ENCODE measurements at regions not wholly inside any gene's neighbourhood (a gene's known extent, or its start where the extent isn't known, plus 50 kb on each side); places are given as distances from the start of the nearest gene placed in this dataset.
"Not testable (repeated sequence)": the region's sequence is repeated elsewhere in the genome, so short reads cannot be mapped to it uniquely, and the experiment has no call there.

DNA sequence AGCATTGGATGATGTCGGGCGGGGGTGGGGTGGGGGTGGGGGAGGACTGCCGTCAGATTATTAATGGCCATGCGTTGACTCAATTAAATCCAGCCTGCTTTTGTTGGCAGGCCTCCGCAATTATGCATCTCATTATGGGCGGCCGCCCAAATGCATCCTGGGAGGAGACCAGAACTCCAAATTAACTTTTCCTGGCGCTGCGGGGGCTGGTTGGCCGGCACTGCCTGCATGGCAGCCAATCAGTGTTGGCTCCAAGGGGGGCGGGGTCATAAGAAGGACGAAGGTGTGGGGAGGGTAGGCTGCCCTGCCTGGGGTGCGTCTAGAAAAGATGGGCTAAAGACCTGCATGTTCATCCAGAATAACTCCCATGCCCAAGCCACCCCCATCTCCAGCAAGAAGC lies 83.9 kb upstream of the PAX2 start:
- H3K36me3 Mint-ChIP-seq (ENCODE audit: low read depth), result no peaks in the 10 kb centered on the region
- H3K9me3 Mint-ChIP-seq, result no peaks in the 10 kb centered on the region

DNA sequence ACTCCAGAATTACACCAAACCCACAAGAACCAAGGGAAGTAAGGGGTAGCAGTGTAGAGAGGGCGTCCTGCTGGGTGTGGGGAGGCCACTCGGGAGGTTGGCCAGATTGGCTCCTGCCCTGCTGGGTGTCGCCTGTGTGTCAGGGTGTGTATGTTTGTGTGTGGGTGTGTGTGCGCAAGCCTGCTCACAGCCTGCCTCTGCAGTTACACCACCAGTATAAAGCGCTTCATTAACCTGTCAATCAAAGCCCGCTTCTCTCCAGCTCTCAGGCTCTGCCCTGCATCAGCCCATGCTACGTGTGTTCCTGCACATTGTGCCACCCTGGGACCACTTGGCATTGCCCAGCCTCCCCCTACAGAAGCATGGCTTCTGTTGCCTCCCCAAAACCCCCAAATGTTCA lies 83.3 kb upstream of the PAX2 start:
- H3K9me3 Mint-ChIP-seq, result no peaks in the 10 kb centered on the region
- no peak for DNase-seq
- peaks cover 9% of the 10 kb centered on the region for H3K4me1 Mint-ChIP-seq
- intact Hi-C loops (cut with micrococcal nuclease), result no loop called here
- H3K4me3 Mint-ChIP-seq, result no peak overlapping the region
- peaks cover 63% of the 10 kb centered on the region for H3K27me3 Mint-ChIP-seq
- H3K27ac Mint-ChIP-seq, result no peak overlapping the region
- H3K36me3 Mint-ChIP-seq (ENCODE audit: low read depth), result no peaks in the 10 kb centered on the region

More for the DNA sequence above, 83.9 kb upstream of the PAX2 start:
- H3K4me3 Mint-ChIP-seq, result no peak overlapping the region
- DNase-seq, result no peak
- H3K27me3 Mint-ChIP-seq, result peaks cover 65% of the 10 kb centered on the region
- no peak overlapping the region for H3K27ac Mint-ChIP-seq
- intact Hi-C loops (cut with micrococcal nuclease), result no loop called here
- H3K4me1 Mint-ChIP-seq, result peaks cover 9% of the 10 kb centered on the region

DNA sequence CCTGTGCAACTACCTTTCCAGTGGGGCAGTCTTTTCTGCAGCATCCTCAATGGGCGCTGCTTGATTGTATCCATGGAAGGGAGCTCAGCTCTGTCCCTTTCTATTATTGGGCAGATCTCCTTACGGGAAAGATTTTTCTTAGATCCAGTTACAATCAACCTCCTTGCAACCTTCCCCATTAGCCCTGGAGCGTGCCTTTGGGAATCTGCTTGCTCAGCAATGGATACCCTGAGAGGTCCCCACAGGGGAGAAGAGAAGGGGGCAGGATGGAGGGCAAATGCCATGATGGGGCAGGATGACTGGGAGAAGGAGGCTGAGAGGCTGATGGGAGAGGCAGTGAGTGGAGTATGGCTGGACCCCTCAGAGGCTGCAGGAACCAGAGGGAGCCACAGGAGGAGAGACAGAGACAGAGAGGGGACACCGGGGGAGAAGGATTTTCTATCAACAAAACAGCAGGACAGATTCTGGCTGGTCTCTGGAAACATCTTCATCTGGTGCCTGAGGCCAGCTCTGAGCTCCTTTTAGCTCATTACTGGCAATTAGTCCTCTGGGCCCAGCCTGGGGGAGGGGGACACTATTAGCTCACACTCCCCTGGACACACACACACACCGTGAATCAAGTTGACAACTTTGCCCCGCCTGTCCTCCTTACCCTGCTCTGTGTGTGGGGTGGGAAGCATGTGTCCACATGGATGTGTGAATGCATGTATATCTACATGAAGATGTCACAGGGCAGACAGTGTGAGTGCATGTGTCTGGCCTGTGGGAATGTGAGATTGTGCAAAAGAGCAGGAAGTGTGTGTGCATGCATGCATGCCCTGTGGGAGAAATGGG lies 80.8 kb upstream of the PAX2 start:
- Mint-ChIP-seq H3K27ac (no peak overlapping the region), H3K4me1 (no peaks in the 10 kb centered on the region), H3K36me3 (ENCODE audit: low read depth) (peaks cover 1% of the 10 kb centered on the region), H3K9me3 (no peaks in the 10 kb centered on the region), H3K27me3 (peaks cover 61% of the 10 kb centered on the region), H3K4me3 (no peak overlapping the region)
- DNase-seq, result no peak
- intact Hi-C loops (cut with micrococcal nuclease), result no loop called here

GRCh38 chr10:100666634-100667033 lies 78.7 kb upstream of the PAX2 start:
- DNase-seq; H3K36me3 Mint-ChIP-seq (ENCODE audit: low read depth); H3K4me3 Mint-ChIP-seq; H3K4me1 Mint-ChIP-seq; H3K27ac Mint-ChIP-seq; intact Hi-C loops (cut with micrococcal nuclease); H3K9me3 Mint-ChIP-seq: not testable (repeated sequence)
- peaks cover 61% of the 10 kb centered on the region for H3K27me3 Mint-ChIP-seq

GRCh38 chr10:100669616-100670015 lies 75.8 kb upstream of the PAX2 start:
- Mint-ChIP-seq H3K9me3 (no peaks in the 10 kb centered on the region), H3K4me1 (peaks cover 5% of the 10 kb centered on the region), H3K4me3 (no peak overlapping the region), H3K27me3 (peaks cover 62% of the 10 kb centered on the region), H3K36me3 (ENCODE audit: low read depth) (peaks cover 1% of the 10 kb centered on the region), H3K27ac (no peak overlapping the region)
- DNase-seq, result no peak
- intact Hi-C loops (cut with micrococcal nuclease), result loop anchor here (2.0 kb wide), 1 partner anchor 203 kb away; no protein-coding TSS in a partner anchor

DNA sequence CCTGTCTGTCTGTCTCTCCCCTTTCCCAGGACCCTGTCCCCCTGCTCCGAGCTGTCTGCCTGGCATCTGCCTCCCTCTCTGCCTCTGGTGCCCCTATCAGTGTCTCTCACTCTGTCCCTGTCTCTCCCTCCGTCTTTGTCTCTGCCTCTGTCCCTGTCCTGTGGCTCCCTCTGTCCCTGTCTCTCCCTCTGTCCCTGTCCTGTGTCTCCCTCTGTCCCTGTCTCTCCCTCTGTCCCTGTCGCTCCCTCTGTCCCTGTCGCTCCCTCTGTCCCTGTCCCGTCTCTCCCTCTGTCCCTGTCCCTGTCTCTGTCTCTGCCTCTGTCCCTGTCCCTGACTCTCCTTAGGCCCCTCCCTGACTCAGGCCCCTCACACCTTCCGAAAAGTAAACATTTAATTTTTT lies 75.0 kb upstream of the PAX2 start:
- DNase-seq, result no peak
- Mint-ChIP-seq H3K9me3 (no peaks in the 10 kb centered on the region), H3K4me1 (peaks cover 5% of the 10 kb centered on the region), H3K36me3 (ENCODE audit: low read depth) (peaks cover 1% of the 10 kb centered on the region), H3K27ac (no peak overlapping the region), H3K27me3 (peaks cover 58% of the 10 kb centered on the region), H3K4me3 (no peak overlapping the region)
- intact Hi-C loops (cut with micrococcal nuclease), result loop anchor here (2.0 kb wide), 1 partner anchor 202 kb away; no protein-coding TSS in a partner anchor

- Mint-ChIP-seq H3K4me1 (peaks cover 5% of the 10 kb centered on the region), H3K9me3 (no peaks in the 10 kb centered on the region), H3K27ac (no peak overlapping the region), H3K36me3 (ENCODE audit: low read depth) (peaks cover 1% of the 10 kb centered on the region), H3K4me3 (peak overlapping the region; percentile 51), H3K27me3 (peaks cover 61% of the 10 kb centered on the region)
- intact Hi-C loops (cut with micrococcal nuclease), result loop anchor here (1.0 to 2.0 kb wide), 2 partner anchors 72 to 202 kb away; no protein-coding TSS in a partner anchor
- DNase-seq, result peak; percentile 93
These were observed 74.4 kb upstream of the PAX2 start for GRCh38 chr10:100670828-100671479.

GRCh38 chr10:100672199-100672598 lies 73.2 kb upstream of the PAX2 start:
- no peak for DNase-seq
- Mint-ChIP-seq H3K9me3 (no peaks in the 10 kb centered on the region), H3K27me3 (peaks cover 64% of the 10 kb centered on the region), H3K36me3 (ENCODE audit: low read depth) (peaks cover 1% of the 10 kb centered on the region), H3K4me1 (peaks cover 5% of the 10 kb centered on the region), H3K4me3 (no peak overlapping the region), H3K27ac (no peak overlapping the region)
- intact Hi-C loops (cut with micrococcal nuclease), result no loop called here

DNA sequence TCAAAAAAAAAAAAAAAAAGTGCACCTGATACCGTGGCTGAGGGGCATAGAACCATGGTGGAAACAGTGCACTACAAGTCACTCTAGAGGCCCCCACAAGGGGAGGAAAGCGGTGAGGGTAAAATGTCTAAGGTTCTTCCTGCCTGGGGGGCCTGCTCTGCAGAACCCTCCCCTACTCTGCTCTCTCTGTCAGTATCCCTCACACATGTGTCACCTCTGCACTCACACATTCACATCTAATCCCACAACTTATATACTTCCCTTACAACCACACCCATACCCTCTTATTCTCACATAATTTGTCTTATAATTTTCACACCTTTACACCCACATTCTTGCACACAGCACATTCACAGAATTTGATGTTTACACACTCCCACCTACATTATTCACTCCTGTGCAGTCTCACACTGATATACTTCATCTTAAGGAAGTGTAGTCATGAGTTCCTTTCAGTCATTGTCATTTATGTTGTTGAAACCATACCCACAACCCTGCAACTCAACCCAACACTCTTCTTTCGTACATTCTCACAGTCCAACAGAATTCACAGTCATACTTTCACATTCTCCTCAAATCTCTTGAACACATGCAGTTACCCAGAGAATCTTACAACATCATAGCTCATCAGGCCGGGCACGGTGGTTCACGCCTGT lies 68.0 kb upstream of the PAX2 start:
- intact Hi-C loops (cut with micrococcal nuclease), result no loop called here
- H3K27ac Mint-ChIP-seq, result no peak overlapping the region
- peaks cover 49% of the 10 kb centered on the region for H3K27me3 Mint-ChIP-seq
- H3K36me3 Mint-ChIP-seq (ENCODE audit: low read depth), result no peaks in the 10 kb centered on the region
- no peak overlapping the region for H3K4me3 Mint-ChIP-seq
- H3K4me1 Mint-ChIP-seq, result no peaks in the 10 kb centered on the region
- no peak for DNase-seq
- H3K9me3 Mint-ChIP-seq, result no peaks in the 10 kb centered on the region

- Mint-ChIP-seq H3K4me3 (no peak overlapping the region), H3K36me3 (ENCODE audit: low read depth) (no peaks in the 10 kb centered on the region), H3K27me3 (peaks cover 54% of the 10 kb centered on the region), H3K4me1 (no peaks in the 10 kb centered on the region), H3K9me3 (no peaks in the 10 kb centered on the region), H3K27ac (no peak overlapping the region)
- no peak for DNase-seq
- intact Hi-C loops (cut with micrococcal nuclease), result no loop called here
These were observed 66.1 kb upstream of the PAX2 start for GRCh38 chr10:100679327-100679726.

DNA sequence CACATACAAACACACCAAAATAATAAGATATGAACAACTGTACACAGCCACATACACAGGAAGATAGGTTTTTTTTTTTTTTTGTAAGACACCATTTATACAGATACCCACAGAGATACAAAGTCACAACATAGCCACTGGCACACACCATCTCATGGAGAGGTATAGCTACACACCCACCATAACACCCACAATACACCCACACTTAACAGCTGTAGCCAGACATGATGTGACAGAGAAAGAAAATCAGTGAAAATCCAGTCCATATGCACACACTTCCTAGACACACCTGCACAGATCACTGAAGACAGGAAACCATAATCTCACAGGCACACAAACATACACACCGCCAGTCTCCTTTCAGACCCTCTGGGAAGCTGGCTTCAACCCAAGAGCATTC lies 62.4 kb upstream of the PAX2 start:
- intact Hi-C loops (cut with micrococcal nuclease), result loop anchor here (5.0 kb wide), 1 partner anchor 34 kb away; no protein-coding TSS in a partner anchor
- no peak overlapping the region for H3K27ac Mint-ChIP-seq
- H3K4me1 Mint-ChIP-seq, result no peaks in the 10 kb centered on the region
- no peak for DNase-seq
- peaks cover 76% of the 10 kb centered on the region for H3K27me3 Mint-ChIP-seq
- H3K36me3 Mint-ChIP-seq (ENCODE audit: low read depth), result no peaks in the 10 kb centered on the region
- H3K9me3 Mint-ChIP-seq, result no peaks in the 10 kb centered on the region
- H3K4me3 Mint-ChIP-seq, result no peak overlapping the region

GRCh38 chr10:100683545-100684300 lies 61.7 kb upstream of the PAX2 start:
- Mint-ChIP-seq H3K27ac (no peak overlapping the region), H3K9me3 (no peaks in the 10 kb centered on the region), H3K4me1 (no peaks in the 10 kb centered on the region), H3K4me3 (no peak overlapping the region), H3K27me3 (peaks cover 79% of the 10 kb centered on the region), H3K36me3 (ENCODE audit: low read depth) (no peaks in the 10 kb centered on the region)
- no peak for DNase-seq
- intact Hi-C loops (cut with micrococcal nuclease), result loop anchor here (5.0 kb wide), 1 partner anchor 34 kb away; no protein-coding TSS in a partner anchor

DNA sequence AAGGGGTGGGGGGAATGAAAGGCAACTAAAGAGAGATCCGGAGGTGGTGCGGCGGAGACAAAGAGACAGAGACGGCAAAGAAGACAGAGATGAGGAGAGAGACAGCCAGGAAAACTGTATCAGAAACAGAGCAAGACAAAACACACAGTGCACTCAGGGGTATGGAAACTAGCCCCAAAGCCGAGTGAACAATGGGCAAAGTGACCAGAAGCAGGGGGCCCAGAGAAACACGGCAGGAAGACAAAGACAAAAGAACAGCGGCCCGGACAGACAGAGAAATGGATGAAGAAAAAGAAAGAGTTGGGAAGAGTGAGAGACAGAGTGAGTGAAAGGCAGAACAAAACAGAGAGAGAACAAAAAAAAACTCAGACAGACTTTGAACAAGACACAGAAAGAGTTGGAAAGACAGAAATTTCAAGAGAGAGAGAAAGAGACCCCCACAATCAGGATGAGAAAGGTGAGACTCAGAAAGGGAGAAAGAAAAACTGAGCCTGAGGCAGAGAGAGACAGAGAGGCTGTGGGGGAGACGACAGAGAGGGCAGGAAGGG lies 60.6 kb upstream of the PAX2 start:
- intact Hi-C loops (cut with micrococcal nuclease), result loop anchor here (5.0 kb wide), 1 partner anchor 33 kb away; no protein-coding TSS in a partner anchor
- Mint-ChIP-seq H3K27ac (no peak overlapping the region), H3K36me3 (ENCODE audit: low read depth) (no peaks in the 10 kb centered on the region), H3K4me1 (no peaks in the 10 kb centered on the region), H3K9me3 (no peaks in the 10 kb centered on the region), H3K4me3 (no peak overlapping the region), H3K27me3 (peaks cover 80% of the 10 kb centered on the region)
- DNase-seq, result no peak

Data from activated CD4-positive, alpha-beta T cell treated with anti-CD3 and anti-CD28 coated beads, Interleukin-2, amount 10 ng/mL, durations not matched to agents 24 days and 14 days (primary cell).